ENCODE measurements at regions not wholly inside any gene's neighbourhood (a gene's known extent, or its start where the extent isn't known, plus 50 kb on each side); places are given as distances from the start of the nearest gene placed in this dataset.
A peak's percentile ranks its signal among the peaks of the same experiment; 100 is the strongest.

- FAIRE-seq, result peak; percentile 66
- H3K4me3 ChIP-seq (ENCODE audit: control insufficient read depth in 2 of 3, extremely low read depth in 1 of 3, insufficient read depth in 2 of 3, low read depth in 1 of 3, low read length in 3 of 3), result no peak overlapping the region
- H3K9me3 ChIP-seq (ENCODE audit: control insufficient read depth, low read depth, low read length), result no peaks in the 10 kb centered on the region
- H3K4me1 ChIP-seq (ENCODE audit: control insufficient read depth, extremely low read depth, insufficient read depth, low read length), result peaks cover 7% of the 10 kb centered on the region
- H3K27me3 ChIP-seq (ENCODE audit: control insufficient read depth, extremely low read depth, insufficient read depth, low read length), result no peaks in the 10 kb centered on the region
- H3K27ac ChIP-seq (ENCODE audit: control insufficient read depth, insufficient read depth, low read length), result no peak overlapping the region
- peak overlapping the region; percentile 41 for H3K4me2 ChIP-seq (ENCODE audit: control insufficient read depth, extremely low read depth, insufficient read depth, low read depth, low read length)
- peak overlapping the region; percentile 15 for H2AFZ ChIP-seq (ENCODE audit: control insufficient read depth, low read length)
- no peaks in the 10 kb centered on the region for H3K79me2 ChIP-seq (ENCODE audit: control insufficient read depth, insufficient read depth, low read length)
- H4K20me1 ChIP-seq (ENCODE audit: control insufficient read depth, extremely low read depth, insufficient read depth, low read length), result no peaks in the 10 kb centered on the region
- no peak overlapping the region for H3K9ac ChIP-seq (ENCODE audit: control insufficient read depth, extremely low read depth, insufficient read depth, low read length)
- TF ChIP-seq, protein P1, sequence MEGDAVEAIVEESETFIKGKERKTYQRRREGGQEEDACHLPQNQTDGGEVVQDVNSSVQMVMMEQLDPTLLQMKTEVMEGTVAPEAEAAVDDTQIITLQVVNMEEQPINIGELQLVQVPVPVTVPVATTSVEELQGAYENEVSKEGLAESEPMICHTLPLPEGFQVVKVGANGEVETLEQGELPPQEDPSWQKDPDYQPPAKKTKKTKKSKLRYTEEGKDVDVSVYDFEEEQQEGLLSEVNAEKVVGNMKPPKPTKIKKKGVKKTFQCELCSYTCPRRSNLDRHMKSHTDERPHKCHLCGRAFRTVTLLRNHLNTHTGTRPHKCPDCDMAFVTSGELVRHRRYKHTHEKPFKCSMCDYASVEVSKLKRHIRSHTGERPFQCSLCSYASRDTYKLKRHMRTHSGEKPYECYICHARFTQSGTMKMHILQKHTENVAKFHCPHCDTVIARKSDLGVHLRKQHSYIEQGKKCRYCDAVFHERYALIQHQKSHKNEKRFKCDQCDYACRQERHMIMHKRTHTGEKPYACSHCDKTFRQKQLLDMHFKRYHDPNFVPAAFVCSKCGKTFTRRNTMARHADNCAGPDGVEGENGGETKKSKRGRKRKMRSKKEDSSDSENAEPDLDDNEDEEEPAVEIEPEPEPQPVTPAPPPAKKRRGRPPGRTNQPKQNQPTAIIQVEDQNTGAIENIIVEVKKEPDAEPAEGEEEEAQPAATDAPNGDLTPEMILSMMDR (optimal IDR thresholded peaks at IDR 0.05 in 1 of 3, IDR thresholded peaks at IDR 0.05 in 1 of 3, conservative IDR thresholded peaks at IDR 0.05 in 1 of 3; ENCODE audit: extremely low read depth in 1 of 3, insufficient read depth in 2 of 3, low read length in 3 of 3), result no peak
- TF ChIP-seq EZH2 (IDR thresholded peaks at IDR 0.05; ENCODE audit: low read length), result no peak
- H3K36me3 ChIP-seq (ENCODE audit: control insufficient read depth in 2 of 2, extremely low read depth in 1 of 2, insufficient read depth in 2 of 2, low read length in 2 of 2), result no peaks in the 10 kb centered on the region
- dilution Hi-C loops (cut with MboI; ENCODE audit: extremely low pct_ligation_motif_present, low sequenced_read_pairs), result no loop called here
- H3K9me1 ChIP-seq (ENCODE audit: control insufficient read depth, extremely low read depth, insufficient read depth, low read length), result no peaks in the 10 kb centered on the region
- DNase-seq (ENCODE audit: low read depth, low spot score), result no peak
These were observed 873.2 kb downstream of the GATA3 start for GRCh38 chr10:8927705-8928104.

DNA sequence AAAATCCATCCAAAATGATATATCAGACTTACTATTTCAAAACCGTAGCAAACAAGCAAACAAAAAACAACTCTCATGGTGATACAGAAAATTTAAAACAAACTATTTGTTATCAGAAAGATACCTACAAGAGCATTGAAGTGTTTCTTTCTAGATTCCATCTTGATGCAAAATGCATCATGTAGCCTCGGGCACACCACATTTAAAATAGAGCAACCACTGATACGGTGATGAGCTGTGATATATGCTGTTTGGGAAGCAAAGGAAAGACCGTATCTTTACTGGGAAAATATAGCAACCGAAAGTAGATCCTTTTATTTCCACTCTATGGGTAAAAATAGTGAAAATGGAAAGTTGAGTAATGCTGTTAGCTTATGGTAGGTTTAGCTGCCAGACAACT lies 892.0 kb downstream of the GATA3 start:
- Histone ChIP-seq H3K79me2 (ENCODE audit: control insufficient read depth, insufficient read depth, low read length) (no peaks in the 10 kb centered on the region), H3K4me3 (ENCODE audit: control insufficient read depth in 2 of 3, extremely low read depth in 1 of 3, insufficient read depth in 2 of 3, low read depth in 1 of 3, low read length in 3 of 3) (no peak overlapping the region), H3K4me1 (ENCODE audit: control insufficient read depth, extremely low read depth, insufficient read depth, low read length) (no peaks in the 10 kb centered on the region), H2AFZ (ENCODE audit: control insufficient read depth, low read length) (no peak overlapping the region), H3K9me3 (ENCODE audit: control insufficient read depth, low read depth, low read length) (no peaks in the 10 kb centered on the region), H3K27me3 (ENCODE audit: control insufficient read depth, extremely low read depth, insufficient read depth, low read length) (no peaks in the 10 kb centered on the region), H3K36me3 (ENCODE audit: control insufficient read depth in 2 of 2, extremely low read depth in 1 of 2, insufficient read depth in 2 of 2, low read length in 2 of 2) (no peaks in the 10 kb centered on the region), H4K20me1 (ENCODE audit: control insufficient read depth, extremely low read depth, insufficient read depth, low read length) (no peaks in the 10 kb centered on the region), H3K9me1 (ENCODE audit: control insufficient read depth, extremely low read depth, insufficient read depth, low read length) (no peaks in the 10 kb centered on the region), H3K27ac (ENCODE audit: control insufficient read depth, insufficient read depth, low read length) (no peak overlapping the region), H3K4me2 (ENCODE audit: control insufficient read depth, extremely low read depth, insufficient read depth, low read depth, low read length) (no peak overlapping the region), H3K9ac (ENCODE audit: control insufficient read depth, extremely low read depth, insufficient read depth, low read length) (no peak overlapping the region)
- TF ChIP-seq, protein P1 (optimal IDR thresholded peaks at IDR 0.05 in 1 of 3, IDR thresholded peaks at IDR 0.05 in 1 of 3, conservative IDR thresholded peaks at IDR 0.05 in 1 of 3; ENCODE audit: extremely low read depth in 1 of 3, insufficient read depth in 2 of 3, low read length in 3 of 3), result no peak
- no peak for TF ChIP-seq EZH2 (IDR thresholded peaks at IDR 0.05; ENCODE audit: low read length)
- no peak for FAIRE-seq
- dilution Hi-C loops (cut with MboI; ENCODE audit: extremely low pct_ligation_motif_present, low sequenced_read_pairs), result no loop called here
- no peak for DNase-seq (ENCODE audit: low read depth, low spot score)
